Activated T-cell treated with anti-CD3 and anti-CD28 coated beads, Interleukin-2, amount 50 U/mL, for 24 hours (primary cell): ENCODE measurements at regions not wholly inside any gene's neighbourhood (a gene's known extent, or its start where the extent isn't known, plus 50 kb on each side); places are given as distances from the start of the nearest gene placed in this dataset.

ENCODE experiments used
- DNase-seq: peaks from one replicate; pipeline ENCODE4 v3.0.0-alpha.2; 2020
- H3K27ac Mint-ChIP-seq: 2 replicates; pipeline ENCODE4 v1.8.0; 2020; ENCODE audit warnings: mild to moderate bottlenecking, mixed read lengths
- H3K27me3 Mint-ChIP-seq: 2 replicates; pipeline ENCODE4 v1.8.0; 2020; ENCODE audit warnings: mixed read lengths
- H3K36me3 Mint-ChIP-seq: 2 replicates; pipeline ENCODE4 v1.8.0; 2020; ENCODE audit warnings: low read depth, mixed read lengths
- H3K4me1 Mint-ChIP-seq: 2 replicates; pipeline ENCODE4 v1.8.0; 2020; ENCODE audit warnings: low read depth, mixed read lengths
- H3K4me3 Mint-ChIP-seq: 2 replicates; pipeline ENCODE4 v1.8.0; 2020; ENCODE audit warnings: mild to moderate bottlenecking, moderate library complexity, mixed read lengths
- H3K9me3 Mint-ChIP-seq: 2 replicates; pipeline ENCODE4 v1.8.0; 2020; ENCODE audit warnings: mixed read lengths

DNA sequence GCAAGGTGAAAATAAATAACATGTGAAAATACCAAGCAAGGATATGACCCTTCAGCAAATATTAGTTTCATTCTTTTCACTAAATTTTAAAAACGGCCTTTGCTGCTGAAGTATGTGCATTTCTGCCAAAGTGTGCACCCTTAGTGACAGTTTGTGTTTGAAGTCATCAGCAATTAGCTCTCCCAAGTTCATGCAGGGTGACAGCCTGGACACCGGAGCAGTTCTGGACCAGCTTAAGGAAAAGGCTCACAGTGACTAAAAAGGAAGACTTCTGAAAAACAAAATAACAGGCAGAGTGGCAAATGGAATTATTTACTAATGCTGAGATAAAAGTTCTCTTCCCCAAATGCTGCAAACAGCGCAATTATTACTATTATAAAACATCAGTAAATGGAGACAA, 69.3 kb upstream of the NEBL start:
- no peaks in the 10 kb centered on the region for H3K4me1 Mint-ChIP-seq
- no peak overlapping the region for H3K27ac Mint-ChIP-seq
- no peak for DNase-seq
- H3K27me3 Mint-ChIP-seq, result no peaks in the 10 kb centered on the region
- H3K36me3 Mint-ChIP-seq, result no peaks in the 10 kb centered on the region
- H3K9me3 Mint-ChIP-seq, result no peaks in the 10 kb centered on the region
- H3K4me3 Mint-ChIP-seq, result no peak overlapping the region

GRCh38 chr10:20963721-20964595, 66.8 kb upstream of the NEBL start:
- no peaks in the 10 kb centered on the region for H3K9me3 Mint-ChIP-seq

DNA sequence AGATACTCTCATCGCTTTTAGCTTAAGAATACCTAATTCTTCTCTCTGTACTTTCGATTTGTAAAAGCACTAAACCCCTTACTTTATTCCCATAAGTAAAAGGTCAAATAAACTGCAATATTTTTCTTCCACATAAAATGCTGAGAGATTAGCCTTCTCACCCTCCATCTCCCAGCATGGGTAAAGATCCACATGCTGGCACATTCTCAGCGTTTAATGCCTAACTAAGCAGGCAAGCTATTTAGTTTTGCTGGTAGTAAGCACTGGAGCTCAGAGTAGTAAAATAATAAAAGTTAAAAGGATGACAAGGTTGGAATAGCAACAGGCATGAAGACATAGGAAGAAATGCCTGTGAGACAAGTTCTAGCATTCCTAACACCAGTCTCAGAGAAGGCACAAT, 65.9 kb upstream of the NEBL start:
- Mint-ChIP-seq H3K27ac (no peak overlapping the region), H3K4me1 (no peaks in the 10 kb centered on the region), H3K9me3 (no peaks in the 10 kb centered on the region), H3K4me3 (no peak overlapping the region), H3K36me3 (no peaks in the 10 kb centered on the region), H3K27me3 (no peaks in the 10 kb centered on the region)
- no peak for DNase-seq

More at GRCh38 chr10:20963721-20964595, 66.8 kb upstream of the NEBL start:
- H3K4me1 Mint-ChIP-seq, result no peaks in the 10 kb centered on the region
- DNase-seq, result no peak
- H3K4me3 Mint-ChIP-seq, result no peak overlapping the region
- no peaks in the 10 kb centered on the region for H3K27me3 Mint-ChIP-seq
- no peak overlapping the region for H3K27ac Mint-ChIP-seq
- no peaks in the 10 kb centered on the region for H3K36me3 Mint-ChIP-seq

DNA sequence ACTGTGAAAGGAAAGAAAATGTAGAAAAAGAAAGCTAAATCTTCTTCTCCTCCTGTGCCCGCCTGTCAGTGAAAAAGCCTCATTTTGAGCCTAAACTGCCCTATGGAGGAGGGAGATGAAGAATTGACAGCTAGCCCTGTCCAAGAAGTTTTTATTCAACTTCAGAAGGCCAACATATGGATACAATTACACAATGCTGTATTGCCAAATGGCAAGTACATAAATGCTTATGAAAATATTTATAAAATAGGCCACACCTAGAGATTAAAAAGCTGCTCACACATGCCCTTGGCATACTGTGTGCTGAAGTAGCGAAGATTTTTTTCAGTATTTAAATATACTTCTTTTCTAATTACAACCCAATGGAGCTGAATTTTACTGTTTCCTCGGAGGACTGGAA, 65.1 kb upstream of the NEBL start:
- H3K4me1 Mint-ChIP-seq, result no peaks in the 10 kb centered on the region
- no peaks in the 10 kb centered on the region for H3K36me3 Mint-ChIP-seq
- no peak overlapping the region for H3K27ac Mint-ChIP-seq
- no peaks in the 10 kb centered on the region for H3K9me3 Mint-ChIP-seq
- no peak for DNase-seq
- H3K27me3 Mint-ChIP-seq, result no peaks in the 10 kb centered on the region
- H3K4me3 Mint-ChIP-seq, result no peak overlapping the region

GRCh38 chr10:20959242-20959641, 62.1 kb upstream of the NEBL start:
- Mint-ChIP-seq H3K27me3 (peaks cover 3% of the 10 kb centered on the region), H3K4me1 (no peaks in the 10 kb centered on the region), H3K27ac (no peak overlapping the region), H3K9me3 (no peaks in the 10 kb centered on the region), H3K4me3 (no peak overlapping the region), H3K36me3 (no peaks in the 10 kb centered on the region)
- no peak for DNase-seq

DNA sequence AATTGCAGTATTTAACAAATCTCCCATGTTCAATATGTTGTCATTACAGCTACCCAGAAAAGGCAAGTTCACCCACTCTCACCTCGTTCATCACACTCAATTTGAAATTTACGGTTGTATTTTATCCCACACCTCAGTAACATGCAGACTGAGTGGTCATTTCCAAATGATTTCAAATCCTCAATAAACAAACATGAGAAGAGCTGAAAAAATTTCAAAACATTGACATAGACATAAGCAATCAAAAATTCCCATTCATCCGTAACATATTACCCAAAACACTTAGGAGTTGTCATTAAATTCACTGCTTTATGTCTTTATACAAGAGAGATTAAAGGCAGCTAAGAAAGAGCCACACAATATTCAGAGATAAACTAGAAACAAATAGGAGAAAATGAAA, 61.7 kb upstream of the NEBL start:
- H3K4me3 Mint-ChIP-seq, result no peak overlapping the region
- peaks cover 3% of the 10 kb centered on the region for H3K27me3 Mint-ChIP-seq
- no peak overlapping the region for H3K27ac Mint-ChIP-seq
- H3K36me3 Mint-ChIP-seq, result no peaks in the 10 kb centered on the region
- no peak for DNase-seq
- H3K4me1 Mint-ChIP-seq, result no peaks in the 10 kb centered on the region
- no peaks in the 10 kb centered on the region for H3K9me3 Mint-ChIP-seq

DNA sequence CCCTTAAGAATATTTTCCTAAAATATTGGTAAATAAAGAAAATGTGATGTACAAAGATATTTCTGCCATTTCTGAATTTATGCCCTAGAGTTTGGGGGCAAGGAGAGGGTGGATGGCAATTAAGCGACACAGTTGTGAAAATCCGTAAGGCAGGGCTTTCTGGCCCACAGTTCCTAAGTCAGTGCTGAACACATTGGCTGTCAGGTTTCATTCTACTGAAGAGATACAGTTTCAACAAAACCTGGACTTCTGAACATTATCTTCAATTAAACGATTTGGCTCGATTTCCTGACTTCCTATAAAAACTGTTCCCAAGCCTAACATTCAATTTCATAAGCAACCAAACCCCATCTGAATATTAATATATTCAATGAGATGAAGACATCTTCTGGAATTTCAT, 61.1 kb upstream of the NEBL start:
- no peaks in the 10 kb centered on the region for H3K9me3 Mint-ChIP-seq
- H3K27me3 Mint-ChIP-seq, result peaks cover 3% of the 10 kb centered on the region
- H3K27ac Mint-ChIP-seq, result no peak overlapping the region
- no peaks in the 10 kb centered on the region for H3K36me3 Mint-ChIP-seq
- no peak overlapping the region for H3K4me3 Mint-ChIP-seq
- H3K4me1 Mint-ChIP-seq, result no peaks in the 10 kb centered on the region
- no peak for DNase-seq

DNA sequence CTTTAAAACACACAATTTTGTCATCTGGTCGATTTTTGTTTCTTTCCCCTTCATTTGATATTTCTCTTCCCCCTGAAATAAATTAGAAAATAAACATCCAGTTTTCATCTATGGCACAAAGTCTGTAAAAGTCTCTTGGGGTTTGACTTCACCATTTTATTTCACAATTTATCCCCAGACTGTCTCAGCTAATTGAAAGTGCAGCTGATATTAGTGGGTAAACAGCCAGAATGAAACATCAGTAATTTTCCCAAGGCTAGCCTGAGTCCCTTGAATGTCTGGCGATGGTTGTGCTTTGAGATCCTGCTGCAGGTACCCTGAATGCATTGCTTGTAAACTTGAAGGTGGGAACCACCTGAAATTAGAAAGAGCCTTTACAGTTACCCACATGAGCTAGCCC, 60.6 kb upstream of the NEBL start:
- H3K4me3 Mint-ChIP-seq, result no peak overlapping the region
- peaks cover 3% of the 10 kb centered on the region for H3K27me3 Mint-ChIP-seq
- no peak overlapping the region for H3K27ac Mint-ChIP-seq
- H3K9me3 Mint-ChIP-seq, result no peaks in the 10 kb centered on the region
- no peaks in the 10 kb centered on the region for H3K4me1 Mint-ChIP-seq
- H3K36me3 Mint-ChIP-seq, result no peaks in the 10 kb centered on the region
- DNase-seq, result no peak

GRCh38 chr10:20956843-20957242, 59.7 kb upstream of the NEBL start:
- Mint-ChIP-seq H3K36me3 (no peaks in the 10 kb centered on the region), H3K4me1 (no peaks in the 10 kb centered on the region), H3K27ac (no peak overlapping the region), H3K27me3 (peaks cover 3% of the 10 kb centered on the region), H3K9me3 (no peaks in the 10 kb centered on the region), H3K4me3 (no peak overlapping the region)
- no peak for DNase-seq

DNA sequence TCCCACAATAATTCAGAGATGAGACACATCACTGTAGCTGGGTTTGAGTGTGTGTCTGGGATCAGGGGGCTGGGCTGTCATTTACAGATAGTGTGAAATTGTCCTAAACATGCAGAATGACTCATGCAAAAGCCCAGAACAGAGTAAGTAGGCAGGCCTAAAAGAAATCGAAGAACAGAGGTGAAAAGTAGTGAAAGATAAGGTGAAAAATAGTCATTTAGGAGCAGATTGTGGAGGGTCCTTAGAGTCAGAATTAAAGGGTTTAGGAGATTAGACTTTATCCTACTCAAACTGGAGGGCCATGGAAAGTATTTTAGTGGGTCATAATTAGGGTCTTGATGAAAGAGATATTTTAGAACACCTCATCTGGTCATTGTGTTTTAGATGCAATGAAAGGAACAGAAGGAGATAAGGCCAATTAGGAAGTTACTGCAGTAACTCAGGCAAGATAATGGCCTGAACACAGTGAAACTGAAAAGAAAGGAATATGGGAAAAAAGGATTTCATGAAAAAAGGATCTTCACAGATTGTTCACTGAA, 58.3 kb upstream of the NEBL start:
- H3K27me3 Mint-ChIP-seq, result peaks cover 3% of the 10 kb centered on the region
- H3K27ac Mint-ChIP-seq, result no peak overlapping the region
- H3K4me1 Mint-ChIP-seq, result no peaks in the 10 kb centered on the region
- no peaks in the 10 kb centered on the region for H3K36me3 Mint-ChIP-seq
- no peak for DNase-seq
- H3K9me3 Mint-ChIP-seq, result no peaks in the 10 kb centered on the region
- H3K4me3 Mint-ChIP-seq, result no peak overlapping the region

DNA sequence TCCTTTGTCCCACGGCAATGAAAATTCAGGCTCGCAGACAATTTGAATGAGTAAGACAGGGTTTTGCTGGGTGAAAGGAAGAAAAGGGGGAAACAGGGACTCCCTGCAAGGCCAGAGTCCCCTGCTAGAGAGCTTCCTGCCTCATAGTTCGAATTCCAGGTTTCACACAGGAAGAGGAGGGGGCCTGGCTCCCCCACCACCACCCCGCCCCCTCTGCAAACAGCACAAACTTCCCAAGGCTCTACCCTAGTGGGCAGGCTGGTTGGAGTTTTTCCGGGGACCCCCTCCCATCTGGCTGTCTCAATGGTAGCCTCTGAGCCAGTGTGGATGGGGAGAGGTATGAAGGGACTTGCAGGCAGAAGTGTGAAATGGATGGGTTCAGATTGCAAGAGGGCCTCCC, 57.4 kb upstream of the NEBL start:
- H3K36me3 Mint-ChIP-seq, result no peaks in the 10 kb centered on the region
- no peak overlapping the region for H3K27ac Mint-ChIP-seq
- H3K9me3 Mint-ChIP-seq, result no peaks in the 10 kb centered on the region
- no peak overlapping the region for H3K4me3 Mint-ChIP-seq
- H3K27me3 Mint-ChIP-seq, result peaks cover 3% of the 10 kb centered on the region
- no peaks in the 10 kb centered on the region for H3K4me1 Mint-ChIP-seq
- no peak for DNase-seq

- no peaks in the 10 kb centered on the region for H3K4me1 Mint-ChIP-seq
- H3K27me3 Mint-ChIP-seq, result peaks cover 3% of the 10 kb centered on the region
- H3K27ac Mint-ChIP-seq, result no peak overlapping the region
- H3K36me3 Mint-ChIP-seq, result no peaks in the 10 kb centered on the region
- no peak overlapping the region for H3K4me3 Mint-ChIP-seq
- no peaks in the 10 kb centered on the region for H3K9me3 Mint-ChIP-seq
- no peak for DNase-seq
Observed at GRCh38 chr10:20953120-20953519, 56.0 kb upstream of the NEBL start.

DNA sequence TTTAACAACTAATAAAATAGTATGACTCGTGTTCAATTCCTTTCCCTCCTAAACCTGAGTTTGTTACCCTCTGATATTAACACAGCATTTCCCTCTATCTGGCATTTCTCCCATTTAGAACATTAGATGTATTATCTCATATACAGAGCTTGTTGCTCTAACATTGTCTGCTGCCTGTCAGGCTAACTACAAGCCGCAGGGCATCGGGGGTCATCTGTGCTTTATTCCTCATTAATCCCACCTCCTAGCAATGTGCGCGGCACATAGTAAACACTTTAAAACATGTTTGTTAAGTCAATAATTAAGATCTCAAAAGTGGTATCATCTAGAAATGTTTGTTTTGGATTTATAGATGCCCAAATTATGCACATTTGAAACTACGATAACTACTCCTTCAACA, 52.9 kb upstream of the NEBL start:
- no peak for DNase-seq
- Mint-ChIP-seq H3K4me1 (no peaks in the 10 kb centered on the region), H3K27ac (no peak overlapping the region), H3K9me3 (no peaks in the 10 kb centered on the region), H3K27me3 (no peaks in the 10 kb centered on the region), H3K36me3 (no peaks in the 10 kb centered on the region), H3K4me3 (no peak overlapping the region)

- Mint-ChIP-seq H3K4me3 (no peak overlapping the region), H3K36me3 (no peaks in the 10 kb centered on the region), H3K27ac (no peak overlapping the region), H3K4me1 (no peaks in the 10 kb centered on the region), H3K27me3 (no peaks in the 10 kb centered on the region), H3K9me3 (no peaks in the 10 kb centered on the region)
- DNase-seq, result no peak
Observed at GRCh38 chr10:20948686-20949327, 51.7 kb upstream of the NEBL start.
